Dedifferentiated amniotic fluid mesenchymal stem cell (primary cell): ENCODE measurements at regions not wholly inside any gene's neighbourhood (a gene's known extent, or its start where the extent isn't known, plus 50 kb on each side); places are given as distances from the start of the nearest gene placed in this dataset.

ENCODE experiments used
- DNase-seq: peaks from one replicate; pipeline ENCODE4 v3.0.0-alpha.2; 2016; ENCODE audit errors: extremely low spot score

DNA sequence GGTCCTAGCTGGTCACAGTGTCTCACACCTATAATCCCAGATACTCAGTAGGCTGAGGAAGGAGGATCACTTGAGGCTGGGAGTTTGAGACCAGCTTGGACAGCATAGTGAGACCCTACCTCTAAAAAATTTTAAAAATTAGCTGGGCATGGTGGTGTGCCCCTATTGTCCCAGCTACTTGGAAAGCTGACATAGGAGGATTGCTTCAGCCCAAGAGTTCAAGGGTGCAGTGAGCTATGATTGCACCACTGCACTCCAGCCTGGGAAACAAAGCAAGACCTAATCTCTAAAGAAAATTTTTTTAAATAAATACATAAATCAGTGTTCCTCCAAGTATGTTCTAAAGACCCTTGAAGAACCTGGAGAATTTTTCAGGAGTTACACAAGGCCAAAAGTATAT lies 50.6 kb upstream of the GNAO1 start:
- no peak for DNase-seq

DNA sequence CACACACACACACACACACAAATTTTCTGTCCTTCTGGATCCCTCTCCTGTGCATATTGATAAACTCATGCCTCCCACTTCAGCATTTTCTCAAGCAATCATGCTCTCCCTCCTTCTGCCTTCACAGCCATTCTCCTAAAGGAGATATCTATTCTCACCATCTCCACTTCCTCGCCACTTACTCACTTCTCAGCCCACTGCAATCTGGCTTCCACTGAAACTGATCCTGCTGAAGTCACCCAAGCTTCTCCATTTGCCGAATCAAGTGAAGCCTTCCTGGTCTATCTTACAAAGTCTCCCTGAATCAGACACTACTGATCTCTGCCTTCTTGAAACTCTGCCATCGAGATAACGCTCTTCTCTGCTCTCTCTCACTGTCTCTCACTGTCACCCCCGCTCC lies 54.0 kb upstream of the GNAO1 start:
- no peak for DNase-seq

- no peak for DNase-seq
These were observed 55.0 kb upstream of the GNAO1 start for GRCh38 chr16:56136256-56136655.

DNA sequence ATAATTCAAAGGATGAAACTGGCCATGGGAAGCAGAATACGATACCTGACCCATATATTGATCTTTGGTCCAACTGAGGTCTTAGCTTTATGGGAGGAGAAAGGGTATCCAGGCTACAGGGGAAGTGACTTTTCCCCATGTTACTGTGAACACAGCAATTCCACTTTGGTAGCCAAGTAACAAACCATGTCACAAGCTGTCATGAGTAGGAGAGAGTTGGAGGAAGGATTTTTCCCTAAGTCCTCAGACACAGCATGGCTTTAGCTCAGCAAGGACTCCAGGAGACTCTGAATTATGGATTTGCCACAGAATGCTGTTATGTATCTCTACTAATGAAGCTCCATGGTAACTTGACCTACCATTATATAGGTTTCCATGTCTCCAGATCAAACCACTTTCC lies 56.5 kb upstream of the GNAO1 start:
- no peak for DNase-seq

GRCh38 chr16:56125922-56126321 lies 65.4 kb upstream of the GNAO1 start:
- DNase-seq, result no peak

DNA sequence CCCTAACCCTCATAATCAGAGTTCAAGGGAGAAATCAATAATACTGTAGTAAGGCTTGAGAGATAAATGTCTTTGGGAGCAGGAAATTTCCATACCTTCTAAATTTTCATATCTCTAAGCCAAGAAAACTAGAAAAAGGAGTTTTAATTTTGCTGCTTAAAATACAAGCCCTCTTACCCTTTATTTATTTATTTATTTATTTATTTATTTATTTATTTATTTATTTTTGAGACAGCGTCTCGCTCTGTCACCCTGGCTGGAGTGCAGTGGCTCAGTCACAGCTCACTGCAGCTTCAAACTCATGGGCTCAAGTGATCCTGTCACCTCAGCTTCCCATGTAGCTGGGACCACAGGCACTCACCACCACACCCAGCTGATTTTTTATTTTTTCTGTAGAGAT lies 69.0 kb upstream of the GNAO1 start:
- DNase-seq, result no peak

- DNase-seq, result no peak
These were observed 70.2 kb upstream of the GNAO1 start for GRCh38 chr16:56121156-56121500.

GRCh38 chr16:56120447-56121155 lies 70.7 kb upstream of the GNAO1 start:
- DNase-seq, result no peak

- DNase-seq, result no peak
These were observed 72.2 kb upstream of the GNAO1 start for GRCh38 chr16:56119133-56119532.

DNA sequence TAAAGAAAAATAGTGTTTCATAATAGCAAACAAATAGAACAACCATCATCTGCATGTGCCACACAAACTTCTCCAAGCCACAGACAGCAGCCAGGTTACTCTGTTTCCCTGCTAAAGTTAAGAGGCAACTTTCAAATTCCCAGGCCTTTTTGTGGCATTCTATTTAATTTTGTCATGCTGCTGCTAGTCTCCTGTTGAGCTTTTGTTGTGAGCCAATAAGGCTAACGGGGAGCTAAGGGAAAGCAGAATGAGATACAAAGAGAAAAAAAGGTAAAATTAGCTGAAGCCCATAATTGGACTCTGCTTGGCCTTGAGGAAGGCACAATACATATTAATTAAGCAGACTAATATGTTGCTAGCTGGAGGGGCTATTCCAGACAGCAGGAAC lies 74.7 kb upstream of the GNAO1 start:
- DNase-seq, result no peak

GRCh38 chr16:56115817-56116576 lies 75.3 kb upstream of the GNAO1 start:
- DNase-seq, result no peak

GRCh38 chr16:56113223-56113622 lies 78.1 kb upstream of the GNAO1 start:
- no peak for DNase-seq

GRCh38 chr16:56111100-56111499 lies 80.2 kb upstream of the GNAO1 start:
- DNase-seq, result no peak

DNA sequence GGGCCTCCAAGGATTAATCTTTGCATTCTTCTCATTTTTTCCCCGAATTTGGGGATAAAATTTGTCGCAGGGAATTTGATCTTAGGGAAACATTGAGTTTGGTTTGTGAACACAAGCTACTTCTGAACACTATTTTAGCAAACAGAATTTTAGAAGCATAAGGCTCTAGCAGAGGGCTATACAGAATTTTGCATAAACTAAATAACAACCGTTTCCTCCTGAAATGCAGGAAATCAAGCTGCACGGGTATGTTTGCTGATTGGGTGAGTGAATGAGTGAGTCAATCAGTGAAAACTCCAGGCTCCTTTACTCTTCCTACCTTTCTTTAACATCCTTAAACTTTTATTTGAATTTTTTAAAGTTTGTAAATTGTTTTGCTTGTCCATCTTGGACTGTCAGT lies 81.3 kb upstream of the GNAO1 start:
- no peak for DNase-seq

- DNase-seq, result no peak
These were observed 82.1 kb upstream of the GNAO1 start for GRCh38 chr16:56109205-56109604.

- no peak for DNase-seq
These were observed 82.6 kb upstream of the GNAO1 start for GRCh38 chr16:56108724-56109123.

- DNase-seq, result no peak
These were observed 83.2 kb upstream of the GNAO1 start for GRCh38 chr16:56108056-56108471.

- DNase-seq, result no peak
These were observed 84.8 kb upstream of the GNAO1 start for GRCh38 chr16:56106527-56106926.

DNA sequence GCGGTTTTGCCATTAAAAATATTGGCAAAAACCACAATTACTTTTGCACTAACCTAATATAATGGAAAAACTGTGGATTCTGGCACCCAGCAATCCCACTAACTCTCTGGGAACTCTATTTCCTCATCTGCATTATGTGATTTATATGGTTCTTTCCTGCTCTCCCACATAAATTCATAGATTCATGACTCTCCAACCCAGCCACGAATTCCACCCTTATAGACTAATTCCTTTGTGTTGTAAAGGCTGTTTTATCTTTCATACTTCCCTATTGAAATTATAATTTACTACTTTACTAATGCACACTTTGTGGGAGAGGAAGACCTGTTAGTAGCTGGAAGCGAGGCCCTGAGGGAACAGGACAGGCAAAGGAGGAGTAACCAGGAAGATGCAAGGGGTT lies 88.4 kb upstream of the GNAO1 start:
- DNase-seq, result no peak

GRCh38 chr16:56102183-56102686 lies 89.1 kb upstream of the GNAO1 start:
- no peak for DNase-seq

GRCh38 chr16:56101480-56101879 lies 89.8 kb upstream of the GNAO1 start:
- no peak for DNase-seq

DNA sequence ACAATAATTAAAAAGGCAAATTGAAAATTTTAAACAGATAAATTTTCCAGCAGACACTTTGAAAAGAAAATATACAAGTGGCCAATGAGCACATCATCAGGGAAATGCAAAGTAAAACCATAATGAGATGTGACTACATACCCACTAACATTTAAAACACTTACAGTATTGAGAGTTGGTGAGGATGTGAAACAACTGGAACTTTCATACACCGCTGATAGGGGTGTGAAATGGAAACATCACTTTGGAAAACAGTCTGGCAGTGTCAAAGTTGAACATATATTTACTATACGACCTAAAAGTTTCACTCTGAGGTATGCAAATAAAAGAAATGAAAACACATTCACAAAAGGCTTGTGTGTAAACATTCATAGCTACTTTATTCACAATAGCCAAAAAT lies 94.0 kb upstream of the GNAO1 start:
- no peak for DNase-seq

DNA sequence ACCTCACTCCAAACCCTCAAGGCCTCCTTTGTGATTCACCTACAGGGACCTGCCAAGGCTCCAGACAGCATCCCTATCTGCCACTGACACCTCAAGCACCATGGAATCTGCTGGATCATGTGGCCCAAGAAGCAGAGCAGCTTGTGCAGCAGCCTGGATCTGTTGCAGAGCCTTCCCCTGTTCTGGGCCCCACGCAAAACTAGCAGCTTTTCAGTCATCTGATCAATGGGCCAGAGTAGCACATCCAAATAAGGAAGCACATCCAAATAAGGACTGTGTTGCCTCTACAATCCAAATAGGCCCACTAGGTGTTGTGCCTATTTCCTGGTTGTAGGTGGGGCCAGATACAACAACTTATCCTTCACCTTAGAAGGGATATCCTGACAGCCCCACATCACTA lies 97.1 kb upstream of the GNAO1 start:
- no peak for DNase-seq

DNA sequence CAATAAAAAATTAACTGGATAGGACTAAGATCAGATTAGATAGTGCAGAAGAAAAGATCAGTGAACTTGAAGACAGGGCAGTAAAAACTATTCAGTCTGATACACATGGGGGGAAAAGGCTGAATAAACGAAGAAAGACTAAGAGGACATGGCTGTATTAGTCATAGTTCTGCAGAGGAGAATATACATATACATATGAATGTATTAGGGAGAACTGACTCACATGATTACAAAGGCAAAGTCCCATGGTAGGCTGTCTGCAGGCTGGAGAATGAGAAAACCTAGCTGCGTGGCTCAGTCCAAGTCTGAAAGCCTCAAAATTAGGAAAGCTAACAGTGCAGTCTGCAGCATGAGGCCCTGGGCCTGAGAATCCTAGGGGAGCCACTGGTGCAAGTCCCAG lies 98.2 kb upstream of the GNAO1 start:
- DNase-seq, result no peak
